Liver (tissue), 3 donors: ENCODE measurements at regions not wholly inside any gene's neighbourhood (a gene's known extent, or its start where the extent isn't known, plus 50 kb on each side); places are given as distances from the start of the nearest gene placed in this dataset.

Source experiments
- FOXA1 ChIP-seq: IDR thresholded peaks from 2 replicates; pipeline ENCODE4 v1.6.1; 2016; ENCODE audit warnings: antibody characterized with exemption
- RAD21 ChIP-seq, 2 donors: IDR thresholded peaks; 2 replicates each; pipeline ENCODE4 v1.6.1; 2016; ENCODE audit warnings: antibody characterized with exemption in 2 of 2, mild to moderate bottlenecking in 2 of 2
- SP1 ChIP-seq: IDR thresholded peaks from 2 replicates; pipeline ENCODE4 v1.6.1; 2018; ENCODE audit warnings: antibody characterized with exemption, mild to moderate bottlenecking
- TF ChIP-seq, protein P1 (sequence below): IDR thresholded peaks from 2 replicates; pipeline ENCODE4 v1.6.1; 2016; ENCODE audit warnings: antibody characterized with exemption
- TF ChIP-seq, protein P2 (sequence below): IDR thresholded peaks from 2 replicates; pipeline ENCODE4 v1.6.1; 2016; ENCODE audit warnings: antibody characterized with exemption
- TF ChIP-seq, protein P3 (sequence below): fragments of 150-350 bp; IDR thresholded peaks from 2 replicates; pipeline ENCODE4 v1.5.1; 2017; ENCODE audit warnings: improper control_type of control experiment, low read depth, low read length; ENCODE audit not compliant: missing input control
- donor health status: healthy.
- donor health status: healthy.

- TF ChIP-seq SP1, result no peak
- TF ChIP-seq, protein P1, sequence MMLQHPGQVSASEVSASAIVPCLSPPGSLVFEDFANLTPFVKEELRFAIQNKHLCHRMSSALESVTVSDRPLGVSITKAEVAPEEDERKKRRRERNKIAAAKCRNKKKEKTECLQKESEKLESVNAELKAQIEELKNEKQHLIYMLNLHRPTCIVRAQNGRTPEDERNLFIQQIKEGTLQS, result no peak
- TF ChIP-seq, protein P2, sequence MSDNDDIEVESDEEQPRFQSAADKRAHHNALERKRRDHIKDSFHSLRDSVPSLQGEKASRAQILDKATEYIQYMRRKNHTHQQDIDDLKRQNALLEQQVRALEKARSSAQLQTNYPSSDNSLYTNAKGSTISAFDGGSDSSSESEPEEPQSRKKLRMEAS, result no peak
- TF ChIP-seq, protein P3, sequence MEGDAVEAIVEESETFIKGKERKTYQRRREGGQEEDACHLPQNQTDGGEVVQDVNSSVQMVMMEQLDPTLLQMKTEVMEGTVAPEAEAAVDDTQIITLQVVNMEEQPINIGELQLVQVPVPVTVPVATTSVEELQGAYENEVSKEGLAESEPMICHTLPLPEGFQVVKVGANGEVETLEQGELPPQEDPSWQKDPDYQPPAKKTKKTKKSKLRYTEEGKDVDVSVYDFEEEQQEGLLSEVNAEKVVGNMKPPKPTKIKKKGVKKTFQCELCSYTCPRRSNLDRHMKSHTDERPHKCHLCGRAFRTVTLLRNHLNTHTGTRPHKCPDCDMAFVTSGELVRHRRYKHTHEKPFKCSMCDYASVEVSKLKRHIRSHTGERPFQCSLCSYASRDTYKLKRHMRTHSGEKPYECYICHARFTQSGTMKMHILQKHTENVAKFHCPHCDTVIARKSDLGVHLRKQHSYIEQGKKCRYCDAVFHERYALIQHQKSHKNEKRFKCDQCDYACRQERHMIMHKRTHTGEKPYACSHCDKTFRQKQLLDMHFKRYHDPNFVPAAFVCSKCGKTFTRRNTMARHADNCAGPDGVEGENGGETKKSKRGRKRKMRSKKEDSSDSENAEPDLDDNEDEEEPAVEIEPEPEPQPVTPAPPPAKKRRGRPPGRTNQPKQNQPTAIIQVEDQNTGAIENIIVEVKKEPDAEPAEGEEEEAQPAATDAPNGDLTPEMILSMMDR, result no peak
- TF ChIP-seq RAD21 (IDR thresholded peaks at IDR 0.05), result no peak
- TF ChIP-seq FOXA1, result no peak
These were observed 195.3 kb upstream of the CTBP2 start for GRCh38 chr10:125355657-125356056.
